ENCODE measurements at regions not wholly inside any gene's neighbourhood (a gene's known extent, or its start where the extent isn't known, plus 50 kb on each side); places are given as distances from the start of the nearest gene placed in this dataset.

GRCh38 chr12:113565368-113565767 is 93.7 kb upstream of the LHX5 start:
- TF ChIP-seq CTCF (IDR thresholded peaks at IDR 0.05; ENCODE audit: poor library complexity, severe bottlenecking): no peak
- Histone ChIP-seq H3K9me3 (ENCODE audit: severe bottlenecking) (no peaks in the 10 kb centered on the region), H3K4me1 (ENCODE audit: insufficient read depth, poor library complexity, severe bottlenecking) (no peaks in the 10 kb centered on the region), H3K36me3 (ENCODE audit: low read depth) (no peaks in the 10 kb centered on the region), H3K27ac (ENCODE audit: poor library complexity, severe bottlenecking) (no peak overlapping the region), H3K27me3 (ENCODE audit: insufficient read depth, poor library complexity, severe bottlenecking) (no peaks in the 10 kb centered on the region), H3K4me3 (ENCODE audit: severe bottlenecking) (no peak overlapping the region)
- ATAC-seq (ENCODE audit: low read depth) (no peak), DNase-seq (ENCODE audit: low spot score) (no peak)

GRCh38 chr12:113561068-113561780 is 89.6 kb upstream of the LHX5 start:
- Histone ChIP-seq H3K4me3 (ENCODE audit: severe bottlenecking) (no peak overlapping the region), H3K9me3 (ENCODE audit: severe bottlenecking) (no peaks in the 10 kb centered on the region), H3K4me1 (ENCODE audit: insufficient read depth, poor library complexity, severe bottlenecking) (no peaks in the 10 kb centered on the region), H3K36me3 (ENCODE audit: low read depth) (no peaks in the 10 kb centered on the region), H3K27ac (ENCODE audit: poor library complexity, severe bottlenecking) (no peak overlapping the region), H3K27me3 (ENCODE audit: insufficient read depth, poor library complexity, severe bottlenecking) (no peaks in the 10 kb centered on the region)
- DNase-seq (ENCODE audit: low spot score) (no peak), ATAC-seq (ENCODE audit: low read depth) (no peak)
- TF ChIP-seq CTCF (IDR thresholded peaks at IDR 0.05; ENCODE audit: poor library complexity, severe bottlenecking): no peak

- Histone ChIP-seq H3K4me1 (ENCODE audit: insufficient read depth, poor library complexity, severe bottlenecking) (no peaks in the 10 kb centered on the region), H3K4me3 (ENCODE audit: severe bottlenecking) (no peak overlapping the region), H3K27ac (ENCODE audit: poor library complexity, severe bottlenecking) (no peak overlapping the region), H3K27me3 (ENCODE audit: insufficient read depth, poor library complexity, severe bottlenecking) (no peaks in the 10 kb centered on the region), H3K36me3 (ENCODE audit: low read depth) (no peaks in the 10 kb centered on the region), H3K9me3 (ENCODE audit: severe bottlenecking) (no peaks in the 10 kb centered on the region)
- TF ChIP-seq CTCF (IDR thresholded peaks at IDR 0.05; ENCODE audit: poor library complexity, severe bottlenecking): no peak
- no peak for DNase-seq (ENCODE audit: low spot score)
- no peak for ATAC-seq (ENCODE audit: low read depth)
These were observed 87.8 kb upstream of the LHX5 start for GRCh38 chr12:113559466-113559865.

GRCh38 chr12:113555226-113555625 is 83.6 kb upstream of the LHX5 start:
- no peak for ATAC-seq (ENCODE audit: low read depth)
- DNase-seq (ENCODE audit: low spot score): no peak
- TF ChIP-seq CTCF (IDR thresholded peaks at IDR 0.05; ENCODE audit: poor library complexity, severe bottlenecking): no peak
- no peak overlapping the region for H3K4me3 ChIP-seq (ENCODE audit: severe bottlenecking)
- no peak overlapping the region for H3K27ac ChIP-seq (ENCODE audit: poor library complexity, severe bottlenecking)
- H3K27me3 ChIP-seq (ENCODE audit: insufficient read depth, poor library complexity, severe bottlenecking): no peaks in the 10 kb centered on the region
- H3K9me3 ChIP-seq (ENCODE audit: severe bottlenecking): no peaks in the 10 kb centered on the region
- no peaks in the 10 kb centered on the region for H3K4me1 ChIP-seq (ENCODE audit: insufficient read depth, poor library complexity, severe bottlenecking)
- no peaks in the 10 kb centered on the region for H3K36me3 ChIP-seq (ENCODE audit: low read depth)

- ATAC-seq (ENCODE audit: low read depth) (no peak), DNase-seq (ENCODE audit: low spot score) (no peak)
- H3K27me3 ChIP-seq (ENCODE audit: insufficient read depth, poor library complexity, severe bottlenecking): no peaks in the 10 kb centered on the region
- H3K27ac ChIP-seq (ENCODE audit: poor library complexity, severe bottlenecking): no peak overlapping the region
- H3K4me1 ChIP-seq (ENCODE audit: insufficient read depth, poor library complexity, severe bottlenecking): no peaks in the 10 kb centered on the region
- no peaks in the 10 kb centered on the region for H3K9me3 ChIP-seq (ENCODE audit: severe bottlenecking)
- TF ChIP-seq CTCF (IDR thresholded peaks at IDR 0.05; ENCODE audit: poor library complexity, severe bottlenecking): no peak
- H3K36me3 ChIP-seq (ENCODE audit: low read depth): no peaks in the 10 kb centered on the region
- H3K4me3 ChIP-seq (ENCODE audit: severe bottlenecking): no peak overlapping the region
These were observed 81.1 kb upstream of the LHX5 start for GRCh38 chr12:113552760-113553159.

Measured in RWPE2 (cell line).